ENCODE measurements at regions not wholly inside any gene's neighbourhood (a gene's known extent, or its start where the extent isn't known, plus 50 kb on each side); places are given as distances from the start of the nearest gene placed in this dataset.

DNA sequence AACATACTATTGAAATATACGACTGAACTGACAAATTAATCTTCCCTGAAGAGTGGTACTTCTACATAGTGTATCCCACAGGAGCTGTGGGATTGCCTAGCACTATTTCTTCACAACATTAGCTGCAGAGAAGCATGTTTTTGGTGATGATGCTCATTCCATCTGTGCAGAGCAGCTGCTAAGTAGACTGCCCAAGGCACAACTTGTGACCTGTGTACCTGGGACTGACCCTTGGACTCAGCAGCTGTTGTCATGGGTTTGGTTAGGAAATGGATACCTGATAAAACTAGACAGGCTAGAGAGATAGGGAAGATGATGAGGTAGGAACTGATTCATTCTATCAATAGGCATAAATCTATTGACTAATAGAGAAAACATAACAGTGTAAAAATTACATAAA is 1204.0 kb downstream of the DSC3 start:
- TF ChIP-seq, protein P1, sequence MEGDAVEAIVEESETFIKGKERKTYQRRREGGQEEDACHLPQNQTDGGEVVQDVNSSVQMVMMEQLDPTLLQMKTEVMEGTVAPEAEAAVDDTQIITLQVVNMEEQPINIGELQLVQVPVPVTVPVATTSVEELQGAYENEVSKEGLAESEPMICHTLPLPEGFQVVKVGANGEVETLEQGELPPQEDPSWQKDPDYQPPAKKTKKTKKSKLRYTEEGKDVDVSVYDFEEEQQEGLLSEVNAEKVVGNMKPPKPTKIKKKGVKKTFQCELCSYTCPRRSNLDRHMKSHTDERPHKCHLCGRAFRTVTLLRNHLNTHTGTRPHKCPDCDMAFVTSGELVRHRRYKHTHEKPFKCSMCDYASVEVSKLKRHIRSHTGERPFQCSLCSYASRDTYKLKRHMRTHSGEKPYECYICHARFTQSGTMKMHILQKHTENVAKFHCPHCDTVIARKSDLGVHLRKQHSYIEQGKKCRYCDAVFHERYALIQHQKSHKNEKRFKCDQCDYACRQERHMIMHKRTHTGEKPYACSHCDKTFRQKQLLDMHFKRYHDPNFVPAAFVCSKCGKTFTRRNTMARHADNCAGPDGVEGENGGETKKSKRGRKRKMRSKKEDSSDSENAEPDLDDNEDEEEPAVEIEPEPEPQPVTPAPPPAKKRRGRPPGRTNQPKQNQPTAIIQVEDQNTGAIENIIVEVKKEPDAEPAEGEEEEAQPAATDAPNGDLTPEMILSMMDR (IDR thresholded peaks at IDR 0.05), result no peak
- Mint-ChIP-seq H3K4me1 (ENCODE audit: low read depth) (peaks cover 13% of the 10 kb centered on the region), H3K4me3 (no peak overlapping the region), H3K27me3 (ENCODE audit: insufficient read depth) (no peaks in the 10 kb centered on the region), H3K27ac (no peak overlapping the region), H3K9me3 (peaks cover 4% of the 10 kb centered on the region; the same call in 1 of the 2 replicates), H3K36me3 (ENCODE audit: low read depth) (peaks cover 6% of the 10 kb centered on the region; the same call in 1 of the 2 replicates)
- no peak for DNase-seq

DNA sequence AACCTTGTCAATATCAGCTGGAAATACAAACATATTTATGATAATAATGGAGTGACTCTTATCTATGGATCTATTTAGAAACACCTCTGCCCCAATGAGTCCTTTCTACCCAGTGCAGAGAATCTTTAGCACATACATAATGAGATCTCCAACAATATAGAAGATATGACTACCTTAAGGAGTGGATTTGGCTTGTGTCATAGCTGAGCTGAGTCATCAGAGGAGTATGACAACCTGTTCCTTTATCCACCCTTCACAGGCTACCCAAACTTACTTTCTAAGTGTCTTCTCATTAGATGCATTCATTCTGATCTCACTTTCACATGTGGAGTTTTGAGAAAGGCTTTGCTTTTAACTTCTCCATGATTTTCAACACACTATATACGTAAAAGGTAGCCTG is 1218.9 kb downstream of the DSC3 start:
- no peak for DNase-seq
- no peaks in the 10 kb centered on the region; the same call in none of the 2 replicates for H3K27me3 Mint-ChIP-seq (ENCODE audit: insufficient read depth)
- no peaks in the 10 kb centered on the region; the same call in 1 of the 2 replicates for H3K4me1 Mint-ChIP-seq (ENCODE audit: low read depth)
- no peaks in the 10 kb centered on the region for H3K9me3 Mint-ChIP-seq
- no peak overlapping the region for H3K4me3 Mint-ChIP-seq
- TF ChIP-seq, protein P1 (IDR thresholded peaks at IDR 0.05), result no peak
- no peaks in the 10 kb centered on the region for H3K36me3 Mint-ChIP-seq (ENCODE audit: low read depth)
- no peak overlapping the region for H3K27ac Mint-ChIP-seq

DNA sequence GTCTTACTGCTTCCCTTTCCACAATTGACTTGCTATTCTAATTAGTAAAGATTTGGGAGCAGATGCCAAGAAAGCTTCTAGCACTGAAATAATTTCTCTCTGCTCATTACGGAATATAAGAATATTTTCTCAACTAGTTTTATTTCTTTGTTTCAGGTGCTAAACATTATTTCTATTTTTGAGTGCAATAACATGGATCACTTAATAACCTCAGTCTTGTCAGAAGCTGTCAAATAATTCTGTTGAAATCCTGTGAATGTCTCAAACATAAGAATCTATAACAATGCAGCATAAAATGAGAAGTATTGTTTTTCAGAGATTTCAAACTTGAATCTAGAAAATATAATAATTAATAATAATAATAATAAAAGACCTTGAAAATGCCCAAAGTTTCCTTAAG is 1221.0 kb downstream of the DSC3 start:
- H3K27me3 Mint-ChIP-seq (ENCODE audit: insufficient read depth), result no peaks in the 10 kb centered on the region; the same call in none of the 2 replicates
- H3K9me3 Mint-ChIP-seq, result no peaks in the 10 kb centered on the region
- no peak overlapping the region for H3K4me3 Mint-ChIP-seq
- TF ChIP-seq, protein P1 (IDR thresholded peaks at IDR 0.05), result no peak
- no peak overlapping the region for H3K27ac Mint-ChIP-seq
- no peaks in the 10 kb centered on the region; the same call in 1 of the 2 replicates for H3K4me1 Mint-ChIP-seq (ENCODE audit: low read depth)
- DNase-seq, result no peak
- no peaks in the 10 kb centered on the region for H3K36me3 Mint-ChIP-seq (ENCODE audit: low read depth)

DNA sequence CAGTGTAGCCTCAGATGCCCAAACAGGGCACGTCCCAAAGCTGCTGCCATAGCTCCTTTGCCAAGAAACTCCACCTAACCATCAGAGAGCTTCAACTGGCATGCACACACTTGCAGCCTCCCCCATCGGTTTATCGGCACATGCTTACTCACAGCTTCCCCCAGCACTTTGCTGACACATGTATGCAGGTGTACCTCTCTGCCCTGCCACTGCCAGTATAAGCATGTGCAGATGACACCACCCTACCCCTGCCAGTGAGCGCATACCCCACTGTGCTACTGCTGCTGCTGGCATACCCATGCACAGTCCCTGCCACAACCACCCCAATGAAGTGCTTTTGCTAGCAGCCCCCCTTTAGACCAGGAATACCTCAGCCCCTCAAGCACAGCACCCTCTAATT is 1231.0 kb downstream of the DSC3 start:
- no peak overlapping the region for H3K27ac Mint-ChIP-seq
- no peaks in the 10 kb centered on the region for H3K27me3 Mint-ChIP-seq (ENCODE audit: insufficient read depth)
- DNase-seq, result no peak
- TF ChIP-seq, protein P1 (IDR thresholded peaks at IDR 0.05), result no peak
- H3K36me3 Mint-ChIP-seq (ENCODE audit: low read depth), result no peaks in the 10 kb centered on the region
- no peaks in the 10 kb centered on the region for H3K9me3 Mint-ChIP-seq
- no peak overlapping the region for H3K4me3 Mint-ChIP-seq
- H3K4me1 Mint-ChIP-seq (ENCODE audit: low read depth), result peaks cover 14% of the 10 kb centered on the region; the same call in 1 of the 2 replicates

DNA sequence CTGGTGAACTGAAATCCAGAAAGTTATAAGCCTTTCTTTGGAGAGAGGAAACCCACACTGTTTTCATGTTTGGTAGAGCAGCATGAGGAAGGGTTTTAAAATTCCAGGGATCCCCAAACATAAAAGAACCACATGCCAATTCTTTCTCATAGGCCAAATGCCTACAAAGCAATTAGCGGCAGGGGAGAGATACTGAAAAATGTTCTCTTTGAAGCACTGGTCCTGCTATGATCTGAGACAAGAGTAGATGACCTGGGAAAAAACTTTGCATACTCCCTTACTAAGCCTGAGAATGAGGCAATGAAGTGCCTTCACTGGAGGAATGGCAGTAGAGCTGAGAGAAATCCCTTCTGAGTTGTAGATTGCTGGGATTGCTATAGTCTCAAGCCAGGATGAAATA is 1261.7 kb downstream of the DSC3 start:
- H3K27ac Mint-ChIP-seq, result no peak overlapping the region
- H3K4me1 Mint-ChIP-seq (ENCODE audit: low read depth), result no peaks in the 10 kb centered on the region
- H3K27me3 Mint-ChIP-seq (ENCODE audit: insufficient read depth), result no peaks in the 10 kb centered on the region
- no peaks in the 10 kb centered on the region for H3K9me3 Mint-ChIP-seq
- DNase-seq, result no peak
- H3K36me3 Mint-ChIP-seq (ENCODE audit: low read depth), result no peaks in the 10 kb centered on the region
- TF ChIP-seq, protein P1 (IDR thresholded peaks at IDR 0.05), result no peak
- no peak overlapping the region for H3K4me3 Mint-ChIP-seq

DNA sequence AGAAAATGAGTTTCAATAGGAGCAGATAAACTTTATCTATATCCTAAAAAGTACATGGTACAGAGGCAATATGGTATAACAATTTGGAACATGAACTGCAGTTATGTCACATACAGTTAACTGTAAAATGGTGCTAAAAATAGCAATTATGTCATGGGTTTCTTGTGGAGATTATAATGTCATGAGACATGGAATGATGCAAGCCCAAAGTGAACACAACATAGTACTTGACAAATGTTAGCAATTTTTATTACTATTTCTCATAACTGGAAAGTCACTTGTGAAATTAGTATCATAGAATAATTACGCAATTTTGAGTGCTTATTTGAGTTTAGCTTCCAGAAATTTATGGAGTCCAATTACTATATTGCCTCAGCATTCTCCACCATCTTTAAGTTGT is 1263.4 kb downstream of the DSC3 start:
- no peak for DNase-seq
- H3K27ac Mint-ChIP-seq, result no peak overlapping the region
- H3K9me3 Mint-ChIP-seq, result no peaks in the 10 kb centered on the region
- no peaks in the 10 kb centered on the region for H3K36me3 Mint-ChIP-seq (ENCODE audit: low read depth)
- no peaks in the 10 kb centered on the region for H3K27me3 Mint-ChIP-seq (ENCODE audit: insufficient read depth)
- H3K4me3 Mint-ChIP-seq, result no peak overlapping the region
- H3K4me1 Mint-ChIP-seq (ENCODE audit: low read depth), result no peaks in the 10 kb centered on the region
- TF ChIP-seq, protein P1 (IDR thresholded peaks at IDR 0.05), result no peak

Measured in HFFc6 (cell line).